GM21526 (cell line): ENCODE measurements at regions not wholly inside any gene's neighbourhood (a gene's known extent, or its start where the extent isn't known, plus 50 kb on each side); places are given as distances from the start of the nearest gene placed in this dataset.
"Not testable (repeated sequence)": the region's sequence is repeated elsewhere in the genome, so short reads cannot be mapped to it uniquely, and the experiment has no call there.

Experiments
- ATAC-seq: cut with Tn5 transposase; IDR thresholded peaks from one replicate; pipeline ENCODE4 v1.9.1; 2021; ENCODE audit warnings: moderate library complexity; ENCODE audit not compliant: unreplicated experiment, low FRiP score

GRCh38 chr10:28985137-28985885, 303.6 kb upstream of the LYZL1 start:
- no peak for ATAC-seq

- no peak for ATAC-seq
Measured at GRCh38 chr10:28986117-28986792, 302.6 kb upstream of the LYZL1 start.

DNA sequence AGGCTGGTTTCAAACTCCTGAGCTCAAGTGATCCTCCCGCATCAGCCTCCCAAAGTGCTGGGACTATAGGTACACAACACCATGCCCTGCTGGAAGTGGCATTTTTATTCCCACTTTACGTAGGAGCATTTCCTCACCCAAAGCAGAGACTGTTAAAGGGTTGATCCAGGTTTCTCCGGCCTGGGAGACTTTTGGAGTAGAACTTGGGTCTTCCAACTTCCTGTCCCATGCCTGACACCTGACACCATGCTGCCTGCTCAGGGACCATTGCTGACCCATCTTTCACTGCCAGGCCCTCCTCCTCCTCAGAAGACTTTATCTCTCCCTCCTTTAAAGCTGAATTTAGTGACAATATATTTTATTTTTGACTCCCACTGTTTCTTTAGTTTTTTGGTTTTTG, 302.0 kb upstream of the LYZL1 start:
- ATAC-seq, result no peak

GRCh38 chr10:28987555-28988320, 301.1 kb upstream of the LYZL1 start:
- no peak for ATAC-seq

DNA sequence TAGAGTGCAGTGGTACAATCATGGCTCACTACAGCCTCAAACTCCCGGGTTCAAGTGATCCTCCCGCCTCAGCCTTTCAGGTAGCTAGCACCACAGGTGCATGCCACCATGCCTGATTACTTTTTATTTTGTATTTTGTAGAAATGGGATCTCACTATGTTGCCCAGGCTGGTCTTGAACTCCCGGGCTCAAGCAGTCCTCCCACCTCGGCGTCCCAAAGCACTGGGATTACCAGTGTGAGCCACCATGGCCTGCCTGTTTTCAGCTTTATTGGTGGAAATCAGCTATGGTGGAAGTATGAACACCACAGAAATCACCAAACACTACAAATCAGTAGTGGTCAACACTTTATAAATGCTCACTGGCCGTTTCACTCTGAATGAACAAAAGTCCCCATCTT, 299.9 kb upstream of the LYZL1 start:
- no peak for ATAC-seq

- ATAC-seq, result no peak
Measured at GRCh38 chr10:28991333-28992270, 297.3 kb upstream of the LYZL1 start.

- ATAC-seq, result no peak
Measured at GRCh38 chr10:28993056-28993455, 295.8 kb upstream of the LYZL1 start.

GRCh38 chr10:28993861-28994260, 295.0 kb upstream of the LYZL1 start:
- no peak for ATAC-seq

DNA sequence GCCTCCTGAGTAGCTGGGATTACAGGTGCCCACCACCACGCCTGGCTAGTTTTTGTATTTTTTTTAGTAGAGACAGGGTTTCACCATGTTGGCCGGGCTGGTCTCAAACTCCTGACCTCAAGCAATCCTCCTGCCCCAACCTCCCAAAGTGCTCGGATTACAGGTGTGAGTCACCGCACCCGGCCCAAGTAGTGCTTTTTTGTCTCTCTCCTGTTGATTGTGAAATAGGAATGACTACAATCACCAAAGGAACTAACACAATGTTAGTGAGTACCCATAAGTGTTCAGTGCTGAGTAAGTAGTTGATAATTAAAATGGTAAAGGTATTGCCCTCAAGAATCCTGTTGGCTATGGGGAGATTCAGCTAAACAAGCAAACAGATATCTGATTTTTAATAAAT, 294.1 kb upstream of the LYZL1 start:
- ATAC-seq, result not testable (repeated sequence)

GRCh38 chr10:28995497-28995896, 293.4 kb upstream of the LYZL1 start:
- no peak for ATAC-seq

GRCh38 chr10:28996345-28996744, 292.5 kb upstream of the LYZL1 start:
- no peak for ATAC-seq

- no peak for ATAC-seq
Measured at GRCh38 chr10:28996947-28997551, 291.8 kb upstream of the LYZL1 start.

DNA sequence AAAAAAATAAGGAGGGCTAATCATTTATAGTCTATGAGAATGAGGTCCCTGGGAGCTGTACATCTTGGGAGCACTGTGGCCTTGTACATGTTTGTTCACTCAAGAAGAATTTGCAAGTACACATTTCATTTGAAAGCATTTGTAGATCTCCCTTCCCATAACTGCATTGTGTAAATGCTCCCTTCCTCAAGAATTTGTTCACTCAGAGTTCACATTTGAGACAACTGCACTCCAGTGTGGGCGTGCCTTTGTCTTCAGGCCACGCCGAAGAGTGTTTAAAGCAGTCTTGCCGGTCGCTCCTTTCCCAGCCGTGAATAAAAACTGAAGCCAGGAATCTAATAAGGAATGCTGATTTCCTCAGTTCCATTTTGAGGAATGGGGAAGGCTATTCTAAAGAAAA, 291.1 kb upstream of the LYZL1 start:
- ATAC-seq, result no peak

DNA sequence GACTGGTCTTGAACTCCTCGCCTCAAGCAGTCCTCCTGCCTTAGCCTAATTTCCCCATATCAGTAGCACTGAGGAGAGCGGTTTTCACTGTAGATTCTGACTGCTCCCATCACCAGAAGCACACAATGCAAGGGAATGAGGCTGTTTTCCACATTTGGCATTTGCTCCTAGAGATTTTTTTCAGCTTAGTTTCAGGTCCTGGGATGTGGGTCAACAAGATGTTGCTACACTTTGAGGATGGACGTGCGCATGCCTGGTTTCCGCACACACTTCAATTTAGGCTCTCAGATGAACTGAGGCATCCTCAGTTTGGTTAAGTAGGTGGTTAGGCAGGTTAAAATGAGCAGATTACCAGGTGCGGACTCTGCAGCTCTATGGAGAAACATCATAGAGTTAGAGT, 287.1 kb upstream of the LYZL1 start:
- no peak for ATAC-seq

DNA sequence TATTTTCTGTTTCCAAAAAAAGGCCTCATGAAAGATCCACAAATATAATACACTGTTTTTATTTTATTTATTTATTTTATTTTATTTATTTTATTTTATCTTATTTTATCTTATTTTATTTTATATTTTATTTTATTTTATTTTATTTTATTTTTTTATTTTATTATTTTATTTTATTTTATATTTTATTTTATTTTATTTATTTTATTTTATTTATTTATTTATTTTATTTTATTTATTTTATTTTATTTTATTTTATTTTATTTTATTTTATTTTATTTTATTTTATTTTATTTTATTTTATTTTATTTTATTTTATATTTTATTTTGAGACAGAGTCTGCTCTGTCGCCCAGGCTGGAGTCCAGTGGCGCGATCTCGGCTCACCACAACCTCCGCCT, 285.9 kb upstream of the LYZL1 start:
- not testable (repeated sequence) for ATAC-seq

- ATAC-seq, result no peak
Measured at GRCh38 chr10:29005988-29006387, 282.9 kb upstream of the LYZL1 start.

DNA sequence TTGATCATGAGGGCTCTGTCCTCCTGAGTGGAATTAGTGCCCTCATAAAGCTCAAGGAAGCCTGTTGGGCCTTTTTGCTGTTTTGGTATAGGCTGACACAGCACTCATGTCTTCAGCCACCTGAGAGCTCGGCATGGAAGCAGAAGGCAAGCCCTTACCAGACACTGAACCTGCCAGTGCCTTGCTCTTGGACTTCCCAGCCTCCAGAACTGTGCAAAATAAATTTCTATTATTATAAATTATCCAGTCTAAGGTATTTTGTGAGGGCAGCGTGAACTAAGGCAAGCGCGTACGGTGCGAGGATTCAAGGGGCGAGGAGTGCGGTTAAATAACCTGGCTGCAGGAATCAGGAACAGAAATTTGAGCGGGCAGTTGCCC, 281.5 kb upstream of the LYZL1 start:
- ATAC-seq, result no peak

GRCh38 chr10:29007748-29008610, 280.9 kb upstream of the LYZL1 start:
- ATAC-seq, result no peak

GRCh38 chr10:29009464-29009863, 279.4 kb upstream of the LYZL1 start:
- ATAC-seq, result no peak
